Smooth muscle cell of the brain vasculature (primary cell): ENCODE measurements at regions not wholly inside any gene's neighbourhood (a gene's known extent, or its start where the extent isn't known, plus 50 kb on each side); places are given as distances from the start of the nearest gene placed in this dataset.
"Not testable (repeated sequence)": the region's sequence is repeated elsewhere in the genome, so short reads cannot be mapped to it uniquely, and the experiment has no call there.

Experiments used
- DNase-seq: peaks from one replicate; pipeline ENCODE4 v3.0.0-alpha.2; 2012; ENCODE audit warnings: low read depth, low spot score

DNA sequence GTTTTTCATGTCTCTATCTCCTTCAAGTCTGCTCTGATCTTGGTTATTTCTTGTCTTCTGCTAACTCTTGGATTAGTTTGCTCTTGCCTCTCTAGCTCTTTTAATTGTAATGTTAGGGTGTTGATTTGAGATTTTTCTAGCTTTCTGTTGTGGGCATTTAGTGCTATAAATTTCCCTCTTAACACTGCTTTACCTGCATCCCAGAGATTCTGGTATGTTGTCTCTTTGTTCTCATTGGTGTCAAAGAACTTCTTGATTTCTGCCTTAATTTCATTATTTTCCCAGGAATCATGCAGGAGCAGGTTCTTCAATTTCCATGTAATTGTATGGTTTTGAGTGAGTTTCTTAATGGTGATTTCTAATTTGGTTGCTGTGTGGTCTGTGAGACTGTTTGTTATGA lies 128.5 kb upstream of the ZNF267 start:
- DNase-seq = not testable (repeated sequence)

DNA sequence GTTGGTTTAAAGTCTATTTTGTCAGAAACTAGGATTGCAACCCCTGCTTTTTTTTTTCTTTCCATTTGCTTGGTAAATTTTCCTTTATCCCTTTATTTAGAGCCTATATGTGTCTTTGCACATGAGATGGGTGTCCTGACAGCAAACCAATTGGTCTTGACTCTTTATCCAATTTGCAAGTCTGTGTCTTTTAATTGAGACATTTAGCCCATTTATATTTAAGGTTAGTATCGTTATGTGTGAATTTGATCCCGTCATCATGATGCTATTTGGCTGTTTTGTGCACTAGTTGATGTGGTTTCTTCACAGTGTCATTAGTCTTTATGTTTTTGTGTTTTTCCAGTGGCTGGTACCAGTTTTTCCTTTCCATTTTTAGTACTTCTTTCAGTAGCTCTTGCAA lies 127.7 kb upstream of the ZNF267 start:
- DNase-seq = no peak

DNA sequence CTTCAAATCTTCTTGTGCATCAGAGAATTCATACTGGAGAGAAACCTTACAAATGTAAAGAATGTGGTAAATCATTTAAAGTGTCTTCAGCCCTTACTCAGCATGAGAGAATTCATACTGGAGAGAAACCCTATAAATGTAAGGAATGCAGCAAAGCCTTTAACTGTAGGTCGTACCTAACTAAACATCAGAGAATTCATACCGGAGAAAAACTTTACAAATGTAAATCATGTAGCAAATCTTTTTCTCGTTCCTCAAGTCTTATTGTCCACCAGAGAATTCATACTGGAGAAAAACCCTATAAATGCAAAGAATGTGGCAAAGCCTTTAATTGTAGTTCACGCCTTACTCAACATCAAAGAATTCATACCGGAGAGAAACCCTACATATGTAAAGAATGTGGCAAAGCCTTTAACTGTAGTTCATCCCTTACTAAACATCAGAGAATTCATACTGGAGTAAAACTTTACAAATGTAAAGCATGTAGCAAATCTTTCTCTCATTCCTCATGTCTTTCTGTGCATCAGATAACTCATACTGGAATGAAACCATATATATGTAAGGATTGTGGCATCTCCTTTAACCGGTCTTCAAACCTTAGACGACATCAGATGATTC lies 118.5 kb upstream of the ZNF267 start:
- DNase-seq = no peak

DNA sequence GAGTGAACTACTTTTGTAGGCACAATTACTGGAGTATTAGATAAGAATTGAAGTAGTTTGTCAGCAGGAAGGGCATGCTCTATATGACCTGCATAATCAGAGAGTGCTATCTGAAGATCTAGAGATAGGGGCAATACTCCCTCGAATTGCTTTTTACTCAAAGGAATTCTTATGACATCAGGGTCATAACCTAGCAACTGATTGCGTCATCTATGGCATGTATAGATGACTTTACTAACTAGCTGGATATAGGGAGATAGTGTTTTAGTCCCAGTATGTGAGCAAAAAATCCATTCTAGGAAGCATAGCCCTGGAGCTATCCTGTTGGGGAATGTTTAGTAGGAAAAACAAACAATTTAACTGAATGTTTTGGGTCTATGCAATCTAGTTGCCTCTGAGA lies 109.5 kb upstream of the ZNF267 start:
- DNase-seq = no peak

DNA sequence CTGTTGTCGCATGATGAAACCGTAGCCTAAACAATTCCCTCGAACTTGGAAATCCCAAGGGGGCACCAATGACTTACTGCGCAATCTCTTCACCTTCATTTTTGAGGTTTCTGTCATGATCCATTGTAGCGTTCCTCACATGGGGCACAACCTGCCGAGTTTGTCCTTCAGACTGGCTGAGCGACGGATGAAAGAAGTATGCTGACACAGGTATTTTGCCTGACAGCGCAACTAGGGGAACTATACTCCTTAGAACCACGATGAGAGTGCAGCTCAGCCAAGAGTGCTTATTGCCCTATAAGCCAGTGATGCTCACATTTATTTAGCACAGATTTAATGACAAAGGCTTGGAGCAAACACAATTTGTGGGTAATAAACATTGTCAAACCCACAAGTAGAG lies 106.3 kb upstream of the ZNF267 start:
- no peak for DNase-seq

DNA sequence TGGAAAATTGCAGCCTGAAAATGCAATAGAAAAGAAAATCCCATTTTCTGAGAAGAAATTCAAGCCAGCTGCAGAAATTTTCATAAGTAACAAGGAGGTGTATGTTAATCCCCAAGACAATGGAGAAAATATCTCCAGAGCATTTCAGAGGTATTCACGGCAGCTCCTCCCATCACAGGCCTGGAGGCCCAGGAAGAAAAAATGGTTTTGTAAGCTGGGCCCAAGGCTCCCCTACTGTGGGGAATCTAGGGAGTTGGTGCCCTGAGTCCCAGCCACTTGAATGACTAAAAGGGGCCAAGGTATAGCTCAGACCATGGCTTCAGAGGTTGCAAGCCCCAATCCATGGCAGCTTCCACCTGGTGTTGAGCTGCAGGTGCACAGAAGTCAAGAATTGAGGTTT lies 93.3 kb upstream of the ZNF267 start:
- DNase-seq = no peak

DNA sequence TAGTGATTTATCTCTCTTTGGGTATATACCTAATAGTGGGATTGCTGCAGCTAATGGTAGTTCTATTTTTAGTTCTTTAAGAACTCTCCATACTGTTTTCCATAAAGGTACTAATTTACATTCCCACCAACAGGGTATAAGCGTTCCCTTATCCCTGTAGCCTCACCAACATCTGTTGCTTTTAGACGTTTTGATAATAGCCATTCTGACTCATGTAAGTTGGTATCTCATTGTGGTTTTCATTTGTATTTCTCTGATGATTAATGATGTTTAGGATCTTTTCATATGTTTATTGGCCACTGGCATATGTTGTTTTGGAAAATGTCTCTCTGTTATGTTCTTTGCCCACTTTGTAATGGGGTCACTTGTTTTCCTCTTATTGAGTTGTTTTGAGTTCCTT lies 88.5 kb upstream of the ZNF267 start:
- no peak for DNase-seq

DNA sequence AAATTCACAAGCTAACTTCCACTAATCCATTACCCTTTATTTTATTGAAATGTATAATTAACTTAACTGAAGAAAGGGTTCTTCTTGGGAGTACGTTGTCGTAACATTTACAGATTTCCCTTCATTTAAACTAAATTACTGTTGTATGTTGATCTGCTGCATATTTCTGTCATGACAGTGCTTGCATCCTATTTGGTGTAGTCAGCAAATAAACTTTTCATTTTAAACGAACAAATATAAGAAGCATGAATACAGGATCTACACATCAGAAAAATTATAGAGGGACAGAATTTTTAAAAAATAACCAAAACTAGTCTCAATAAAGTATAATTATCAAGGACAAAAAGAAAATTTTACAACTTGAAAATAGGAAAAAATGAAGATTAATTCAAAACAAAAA lies 66.5 kb upstream of the ZNF267 start:
- DNase-seq = no peak

DNA sequence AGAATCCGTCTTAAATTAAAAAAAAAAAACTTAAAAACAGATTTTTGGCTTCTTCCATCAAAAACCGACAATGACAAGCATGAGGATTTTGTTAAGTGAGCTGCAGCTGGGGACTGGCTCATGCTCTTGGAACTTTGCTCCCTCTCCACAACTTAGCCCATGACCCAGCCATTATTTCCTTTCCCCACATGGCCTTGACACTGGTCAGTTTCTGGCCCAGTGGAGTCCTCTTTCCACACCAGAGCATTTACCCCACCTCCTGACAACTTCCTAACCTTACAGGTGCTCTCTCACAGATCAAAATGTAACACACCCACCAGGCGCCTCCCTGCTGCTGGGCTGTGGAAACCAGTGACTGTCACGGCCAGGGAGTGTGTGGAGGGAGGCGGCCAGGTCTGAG lies 62.7 kb upstream of the ZNF267 start:
- no peak for DNase-seq

DNA sequence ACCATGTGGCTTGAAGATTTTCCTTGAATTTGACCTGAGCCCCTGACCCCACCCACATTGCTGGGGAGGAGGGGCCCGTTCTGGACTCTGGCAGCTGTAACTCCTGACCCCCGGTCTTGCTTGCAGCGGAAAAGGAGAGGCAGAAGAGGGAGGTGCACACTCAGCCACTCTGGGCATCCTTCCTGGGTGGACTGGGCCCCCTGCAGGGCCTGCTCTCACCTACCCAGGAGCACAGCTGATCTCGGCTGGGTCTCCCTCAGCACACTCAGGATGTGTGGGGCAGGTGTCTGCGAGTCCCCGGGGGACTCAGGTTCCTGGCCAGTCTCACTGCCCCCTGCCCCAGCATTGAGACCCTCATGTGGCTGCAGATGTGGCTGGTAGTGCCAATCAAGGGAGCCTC lies 57.5 kb upstream of the ZNF267 start:
- DNase-seq = not testable (repeated sequence)

DNA sequence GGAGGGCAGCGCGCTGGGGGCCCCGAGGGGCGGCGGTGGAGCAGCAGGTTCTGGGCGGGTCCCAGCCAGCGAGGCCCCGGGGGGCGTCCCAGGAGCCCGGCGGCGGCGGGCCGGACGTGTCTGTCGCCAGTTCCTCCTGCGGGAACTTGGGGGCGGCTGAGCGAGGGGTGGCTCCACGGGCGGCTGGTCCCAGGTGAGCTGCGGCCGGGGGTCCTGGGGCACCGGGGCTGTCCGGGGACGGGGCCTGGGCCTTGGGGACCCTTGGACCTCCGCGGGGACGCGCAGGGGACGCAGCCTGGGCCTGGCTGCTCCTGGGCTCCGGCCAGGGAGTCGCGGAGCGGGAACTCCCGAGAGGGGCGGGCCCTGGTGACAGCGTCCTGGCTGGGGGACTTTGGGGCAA lies 54.2 kb upstream of the ZNF267 start:
- DNase-seq = no peak

DNA sequence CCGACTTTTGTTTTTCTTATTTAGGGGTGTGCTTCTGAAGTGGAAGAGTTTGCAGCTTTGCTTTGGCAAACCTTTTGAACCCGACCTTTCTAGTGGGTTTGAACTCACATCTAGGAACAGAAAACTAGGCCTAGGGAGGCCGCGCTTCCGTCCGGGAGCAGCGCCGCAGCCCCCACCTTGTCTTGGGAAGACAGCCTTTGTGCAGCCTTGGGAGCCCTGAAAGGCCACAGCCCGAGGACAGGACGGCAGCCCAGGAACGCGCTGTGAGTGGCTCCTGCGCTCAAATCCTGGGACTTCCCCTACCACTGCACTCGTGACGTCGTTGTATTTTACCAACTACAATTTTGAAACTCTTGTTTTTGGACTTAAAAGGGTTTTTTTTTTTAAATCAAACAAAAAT lies 53.7 kb upstream of the ZNF267 start:
- no peak for DNase-seq
